HG02840 (cell line): ENCODE measurements at regions not wholly inside any gene's neighbourhood (a gene's known extent, or its start where the extent isn't known, plus 50 kb on each side); places are given as distances from the start of the nearest gene placed in this dataset.
A peak's percentile ranks its signal among the peaks of the same experiment; 100 is the strongest.

Experiments used
- ATAC-seq: cut with Tn5 transposase; IDR thresholded peaks from one replicate; pipeline ENCODE4 v1.9.1; 2021; ENCODE audit warnings: mild to moderate bottlenecking, moderate library complexity, moderate number of reproducible peaks; ENCODE audit not compliant: unreplicated experiment, low FRiP score

GRCh38 chr17:72025113-72025512 is 95.7 kb upstream of the SOX9 start:
- no peak for ATAC-seq

GRCh38 chr17:72030067-72030899 is 90.5 kb upstream of the SOX9 start:
- ATAC-seq: peak; percentile 79

DNA sequence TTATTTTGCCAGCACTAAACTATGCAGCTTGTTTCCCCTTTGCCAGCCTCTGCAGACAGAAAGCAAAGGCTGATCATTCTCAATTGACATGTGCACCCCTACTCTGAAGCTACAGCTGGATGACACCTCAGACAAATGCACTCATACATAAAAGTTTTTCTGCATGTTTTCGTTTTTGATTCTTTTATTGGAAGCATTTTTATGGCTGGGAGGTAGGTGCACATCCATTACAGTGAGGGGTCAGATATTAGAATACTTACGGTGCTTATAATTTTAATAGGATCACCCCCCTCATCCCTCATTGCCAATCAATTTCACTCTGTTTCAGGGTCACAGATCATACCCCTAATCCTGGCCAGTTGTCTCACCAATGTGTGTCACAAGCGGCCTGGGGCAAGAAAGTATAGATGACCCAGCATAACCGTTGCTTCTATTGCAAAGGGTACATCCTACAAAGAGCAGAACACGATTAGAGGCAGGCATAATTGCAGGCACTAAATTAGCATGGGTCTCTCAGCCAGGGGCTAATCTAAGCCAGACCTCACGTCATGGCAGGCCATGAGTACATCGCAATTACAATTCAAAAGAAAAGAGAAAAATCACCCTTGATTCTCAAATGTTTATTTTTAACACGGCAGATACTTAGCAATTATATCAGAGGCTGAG is 89.5 kb upstream of the SOX9 start:
- no peak for ATAC-seq

DNA sequence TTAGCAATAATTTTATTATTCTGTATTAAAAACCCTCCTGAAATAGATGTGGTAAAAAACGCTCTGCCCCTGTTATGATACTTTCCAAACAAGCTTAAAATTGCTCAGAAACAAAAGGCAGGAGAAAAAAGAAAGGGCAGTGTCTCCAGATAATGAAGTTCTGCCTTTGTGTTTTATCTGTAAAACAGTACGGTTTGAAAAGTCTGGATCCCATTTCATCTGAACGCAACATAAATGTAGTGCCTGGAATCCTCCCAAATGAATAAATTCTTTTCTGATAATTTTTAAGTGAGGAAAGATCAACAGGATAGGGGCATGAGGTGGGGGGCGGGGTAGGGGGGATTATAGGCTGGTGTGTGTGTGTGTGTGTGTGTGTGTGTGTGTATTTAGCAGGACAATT is 87.5 kb upstream of the SOX9 start:
- ATAC-seq: no peak

GRCh38 chr17:72034000-72034399 is 86.8 kb upstream of the SOX9 start:
- no peak for ATAC-seq

- no peak for ATAC-seq
These were observed 82.4 kb upstream of the SOX9 start for GRCh38 chr17:72038427-72038826.

DNA sequence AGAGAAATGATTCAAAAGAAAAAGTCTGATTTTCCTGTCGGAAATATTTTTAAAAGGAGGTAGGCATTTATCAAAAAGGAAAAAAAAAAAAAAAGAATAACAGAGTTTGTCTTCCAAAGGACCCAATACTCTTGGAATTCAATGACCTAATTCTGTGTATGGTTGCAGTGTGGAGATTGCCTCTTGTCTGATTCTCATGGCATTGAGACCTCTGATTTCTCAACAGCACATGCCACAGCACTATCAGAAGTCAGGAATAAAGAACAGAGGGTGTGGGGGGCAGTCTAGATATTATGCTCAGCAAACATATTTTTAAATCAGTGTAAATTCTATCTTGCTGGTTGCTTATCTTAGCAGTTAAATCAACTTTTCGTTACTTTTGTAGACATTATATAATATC is 81.3 kb upstream of the SOX9 start:
- no peak for ATAC-seq

GRCh38 chr17:72046178-72046577 is 74.6 kb upstream of the SOX9 start:
- no peak for ATAC-seq

- ATAC-seq: no peak
These were observed 73.9 kb upstream of the SOX9 start for GRCh38 chr17:72046643-72047612.

DNA sequence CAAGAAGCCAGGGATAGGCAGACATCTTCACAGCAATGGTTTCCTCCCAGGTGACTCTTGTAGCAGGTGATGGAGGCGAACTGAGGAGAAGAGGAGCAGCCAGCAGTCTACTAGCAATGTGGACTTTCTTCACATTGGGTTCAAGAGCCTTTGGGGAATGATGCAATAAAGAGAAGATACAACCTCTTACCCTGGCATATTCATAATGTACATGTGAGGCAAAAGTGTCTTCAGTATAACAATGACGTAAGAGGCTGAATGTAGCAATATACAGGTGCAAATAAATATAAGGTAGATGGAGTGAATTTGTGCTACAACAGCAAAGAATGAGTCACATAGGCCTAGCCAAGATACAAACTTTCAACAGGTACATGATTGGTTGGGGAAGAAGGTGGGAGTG is 70.9 kb upstream of the SOX9 start:
- no peak for ATAC-seq

- ATAC-seq: no peak
These were observed 67.8 kb upstream of the SOX9 start for GRCh38 chr17:72053036-72053435.

DNA sequence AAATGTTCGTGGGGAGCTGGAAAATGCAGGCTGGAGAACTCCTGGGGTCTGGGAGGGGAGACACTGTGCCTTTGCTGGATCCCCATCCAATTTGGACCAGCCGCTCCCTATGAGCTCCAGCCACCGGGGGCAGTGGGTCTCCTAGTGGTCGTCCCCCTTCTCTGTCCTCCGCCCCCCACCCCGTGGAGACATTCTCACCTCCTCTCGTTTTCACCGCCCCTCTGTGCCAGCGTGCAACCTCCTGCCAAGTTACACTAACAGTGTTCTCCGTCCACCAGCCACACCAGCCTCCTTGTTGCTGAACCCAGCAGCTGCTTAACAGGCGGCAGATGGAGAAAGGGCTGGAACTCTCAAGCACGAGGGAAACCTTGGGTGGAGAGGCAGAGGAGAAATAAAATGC is 67.4 kb upstream of the SOX9 start:
- no peak for ATAC-seq

- ATAC-seq: no peak
These were observed 64.7 kb upstream of the SOX9 start for GRCh38 chr17:72056155-72056554.

DNA sequence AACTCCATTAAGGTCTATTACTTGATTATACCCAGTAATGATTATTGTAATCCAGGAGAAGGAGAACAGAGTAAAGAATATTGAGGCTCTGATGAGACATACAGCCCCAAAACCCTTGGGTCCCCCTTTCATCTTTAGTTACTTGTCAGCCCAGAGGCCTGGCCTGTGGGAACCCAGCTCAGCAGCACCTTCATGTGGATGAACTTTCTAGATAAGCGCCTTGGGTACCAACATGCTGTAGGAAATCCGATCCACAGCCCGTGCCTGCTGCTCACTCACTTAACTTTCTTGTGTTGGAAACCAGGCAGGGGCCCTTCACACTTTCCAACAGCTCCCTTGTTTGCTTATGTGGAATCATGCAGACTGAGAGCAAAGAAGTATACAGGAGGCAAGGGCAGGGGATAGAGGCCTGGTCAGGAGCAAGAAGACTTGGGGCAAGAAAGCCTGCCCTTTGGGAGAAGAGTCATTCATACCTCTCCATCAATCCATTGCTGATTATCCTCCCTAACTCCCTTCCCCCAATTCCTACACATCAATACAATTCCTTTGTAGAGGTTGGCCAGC is 64.0 kb upstream of the SOX9 start:
- no peak for ATAC-seq

GRCh38 chr17:72060084-72060483 is 60.7 kb upstream of the SOX9 start:
- ATAC-seq: no peak

GRCh38 chr17:72063262-72063661 is 57.6 kb upstream of the SOX9 start:
- ATAC-seq: no peak

DNA sequence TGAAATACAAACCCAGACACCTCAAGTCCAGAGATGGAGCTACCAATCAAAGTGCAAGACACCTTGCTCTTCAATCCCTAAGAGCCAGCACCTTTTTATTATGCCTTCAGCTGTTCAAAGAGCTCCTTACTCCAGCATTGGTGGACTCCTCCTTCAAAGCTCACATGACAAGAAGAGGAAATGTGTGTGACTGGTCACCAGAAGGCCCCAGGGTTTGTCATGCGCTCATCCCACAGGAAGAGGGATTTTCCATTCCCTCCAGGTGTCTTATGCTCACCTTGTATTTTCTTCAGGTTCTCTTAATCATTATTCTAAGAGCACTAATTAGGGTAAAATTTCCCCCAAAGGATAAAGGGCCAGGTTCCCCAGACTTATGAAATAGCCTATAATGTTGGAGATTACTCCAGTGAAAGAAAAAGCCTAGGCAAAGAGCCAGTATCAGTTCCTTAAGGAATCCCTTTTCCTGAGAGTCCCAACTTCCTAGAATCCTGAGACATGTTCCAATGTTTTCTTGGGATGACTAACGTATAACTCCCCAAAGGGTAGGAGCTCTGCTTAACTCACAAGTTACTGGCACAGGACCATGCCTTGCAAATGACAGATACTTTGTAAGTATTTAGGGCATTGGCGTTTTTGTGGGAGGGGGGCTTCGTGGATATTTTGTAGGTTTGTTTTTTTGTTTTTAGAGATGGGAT is 56.9 kb upstream of the SOX9 start:
- ATAC-seq: no peak

- no peak for ATAC-seq
These were observed 56.1 kb upstream of the SOX9 start for GRCh38 chr17:72064606-72065193.

GRCh38 chr17:72065556-72065955 is 55.3 kb upstream of the SOX9 start:
- no peak for ATAC-seq

GRCh38 chr17:72068643-72069042 is 52.2 kb upstream of the SOX9 start:
- ATAC-seq: no peak
